ENCODE measurements at regions not wholly inside any gene's neighbourhood (a gene's known extent, or its start where the extent isn't known, plus 50 kb on each side); places are given as distances from the start of the nearest gene placed in this dataset.

DNA sequence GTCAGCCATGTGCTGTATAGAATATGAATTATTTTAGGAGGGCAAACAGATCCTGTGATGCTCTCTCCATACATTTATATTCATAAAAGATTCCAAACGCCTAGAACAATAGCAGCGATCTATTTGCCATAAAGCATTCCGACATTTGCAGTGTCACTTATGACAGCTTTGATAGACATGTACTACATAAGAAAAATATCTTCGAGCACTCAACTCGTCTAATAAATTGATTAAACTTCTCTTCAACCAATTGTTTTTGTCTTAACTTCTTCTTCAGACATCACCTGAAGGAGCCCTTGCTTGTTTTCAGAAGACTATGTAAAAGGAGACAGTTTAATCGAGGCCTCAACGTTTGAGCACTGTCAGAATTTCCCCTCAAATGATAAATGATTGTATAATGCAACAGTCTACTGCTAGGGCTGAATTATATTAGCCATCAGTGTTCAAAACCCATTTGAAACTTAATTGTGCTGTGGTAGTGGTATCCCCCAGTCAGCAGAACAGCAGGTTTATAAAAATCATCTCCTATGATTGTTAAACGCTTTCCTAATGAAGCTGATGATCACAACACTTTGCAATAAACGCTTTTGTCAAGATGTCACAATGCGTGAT, 158.0 kb upstream of the MGMT start:
- no peaks in the 10 kb centered on the region for H3K9me1 ChIP-seq (ENCODE audit: control insufficient read depth, insufficient read depth, low read length)
- no peak overlapping the region for H2AFZ ChIP-seq (ENCODE audit: low read depth, low read length)
- no peaks in the 10 kb centered on the region for H3K36me3 ChIP-seq (ENCODE audit: control insufficient read depth, insufficient read depth, low read length)
- WGBS (ENCODE audit: insufficient coverage, low coverage, missing lambda C conversion rate) = 3% methylated on average over 10 of the region's 10 CpGs
- FAIRE-seq (no peak), ATAC-seq (no peak), DNase-seq (ENCODE audit: extremely low read depth in 1 of 4, low spot score in 3 of 4) (no peak)
- H3K27ac ChIP-seq (ENCODE audit: extremely low read depth, low read depth, low read length) = no peak overlapping the region
- ChIA-PET CTCF (ENCODE audit: low intra/inter-chr PET ratio) (no interaction called here), POLR2A (no interaction called here)
- H3K27me3 ChIP-seq (ENCODE audit: control insufficient read depth in 2 of 2, insufficient read depth in 2 of 2, low read length in 2 of 2) = no peaks in the 10 kb centered on the region; a peak in 1 of 5 replicates
- no peak overlapping the region for H3K4me2 ChIP-seq (ENCODE audit: insufficient read depth, low read length)
- H3K9me3 ChIP-seq (replicated peaks; ENCODE audit: control insufficient read depth, insufficient read depth, low read depth, low read length) = no peaks in the 10 kb centered on the region
- H4K20me1 ChIP-seq (replicated peaks; ENCODE audit: control insufficient read depth, insufficient read depth, low read length) = no peaks in the 10 kb centered on the region
- in situ Hi-C loops (cut with MboI) (no loop called here), intact Hi-C loops (cut with micrococcal nuclease) (no loop called here)
- no TSS peak for BruUV-seq (replicated peaks)
- H3K79me2 ChIP-seq (ENCODE audit: control insufficient read depth, insufficient read depth, low read length) = no peaks in the 10 kb centered on the region
- no peak overlapping the region for H3K9ac ChIP-seq (ENCODE audit: insufficient read depth in 1 of 2, low read depth in 2 of 2, low read length in 2 of 2)
- no peak overlapping the region for H3K4me3 ChIP-seq
- H3K4me1 ChIP-seq (replicated peaks in 1 of 2; ENCODE audit: control insufficient read depth in 2 of 2, insufficient read depth in 2 of 2, low read length in 2 of 2) = no peaks in the 10 kb centered on the region
- TF ChIP-seq, protein P1, sequence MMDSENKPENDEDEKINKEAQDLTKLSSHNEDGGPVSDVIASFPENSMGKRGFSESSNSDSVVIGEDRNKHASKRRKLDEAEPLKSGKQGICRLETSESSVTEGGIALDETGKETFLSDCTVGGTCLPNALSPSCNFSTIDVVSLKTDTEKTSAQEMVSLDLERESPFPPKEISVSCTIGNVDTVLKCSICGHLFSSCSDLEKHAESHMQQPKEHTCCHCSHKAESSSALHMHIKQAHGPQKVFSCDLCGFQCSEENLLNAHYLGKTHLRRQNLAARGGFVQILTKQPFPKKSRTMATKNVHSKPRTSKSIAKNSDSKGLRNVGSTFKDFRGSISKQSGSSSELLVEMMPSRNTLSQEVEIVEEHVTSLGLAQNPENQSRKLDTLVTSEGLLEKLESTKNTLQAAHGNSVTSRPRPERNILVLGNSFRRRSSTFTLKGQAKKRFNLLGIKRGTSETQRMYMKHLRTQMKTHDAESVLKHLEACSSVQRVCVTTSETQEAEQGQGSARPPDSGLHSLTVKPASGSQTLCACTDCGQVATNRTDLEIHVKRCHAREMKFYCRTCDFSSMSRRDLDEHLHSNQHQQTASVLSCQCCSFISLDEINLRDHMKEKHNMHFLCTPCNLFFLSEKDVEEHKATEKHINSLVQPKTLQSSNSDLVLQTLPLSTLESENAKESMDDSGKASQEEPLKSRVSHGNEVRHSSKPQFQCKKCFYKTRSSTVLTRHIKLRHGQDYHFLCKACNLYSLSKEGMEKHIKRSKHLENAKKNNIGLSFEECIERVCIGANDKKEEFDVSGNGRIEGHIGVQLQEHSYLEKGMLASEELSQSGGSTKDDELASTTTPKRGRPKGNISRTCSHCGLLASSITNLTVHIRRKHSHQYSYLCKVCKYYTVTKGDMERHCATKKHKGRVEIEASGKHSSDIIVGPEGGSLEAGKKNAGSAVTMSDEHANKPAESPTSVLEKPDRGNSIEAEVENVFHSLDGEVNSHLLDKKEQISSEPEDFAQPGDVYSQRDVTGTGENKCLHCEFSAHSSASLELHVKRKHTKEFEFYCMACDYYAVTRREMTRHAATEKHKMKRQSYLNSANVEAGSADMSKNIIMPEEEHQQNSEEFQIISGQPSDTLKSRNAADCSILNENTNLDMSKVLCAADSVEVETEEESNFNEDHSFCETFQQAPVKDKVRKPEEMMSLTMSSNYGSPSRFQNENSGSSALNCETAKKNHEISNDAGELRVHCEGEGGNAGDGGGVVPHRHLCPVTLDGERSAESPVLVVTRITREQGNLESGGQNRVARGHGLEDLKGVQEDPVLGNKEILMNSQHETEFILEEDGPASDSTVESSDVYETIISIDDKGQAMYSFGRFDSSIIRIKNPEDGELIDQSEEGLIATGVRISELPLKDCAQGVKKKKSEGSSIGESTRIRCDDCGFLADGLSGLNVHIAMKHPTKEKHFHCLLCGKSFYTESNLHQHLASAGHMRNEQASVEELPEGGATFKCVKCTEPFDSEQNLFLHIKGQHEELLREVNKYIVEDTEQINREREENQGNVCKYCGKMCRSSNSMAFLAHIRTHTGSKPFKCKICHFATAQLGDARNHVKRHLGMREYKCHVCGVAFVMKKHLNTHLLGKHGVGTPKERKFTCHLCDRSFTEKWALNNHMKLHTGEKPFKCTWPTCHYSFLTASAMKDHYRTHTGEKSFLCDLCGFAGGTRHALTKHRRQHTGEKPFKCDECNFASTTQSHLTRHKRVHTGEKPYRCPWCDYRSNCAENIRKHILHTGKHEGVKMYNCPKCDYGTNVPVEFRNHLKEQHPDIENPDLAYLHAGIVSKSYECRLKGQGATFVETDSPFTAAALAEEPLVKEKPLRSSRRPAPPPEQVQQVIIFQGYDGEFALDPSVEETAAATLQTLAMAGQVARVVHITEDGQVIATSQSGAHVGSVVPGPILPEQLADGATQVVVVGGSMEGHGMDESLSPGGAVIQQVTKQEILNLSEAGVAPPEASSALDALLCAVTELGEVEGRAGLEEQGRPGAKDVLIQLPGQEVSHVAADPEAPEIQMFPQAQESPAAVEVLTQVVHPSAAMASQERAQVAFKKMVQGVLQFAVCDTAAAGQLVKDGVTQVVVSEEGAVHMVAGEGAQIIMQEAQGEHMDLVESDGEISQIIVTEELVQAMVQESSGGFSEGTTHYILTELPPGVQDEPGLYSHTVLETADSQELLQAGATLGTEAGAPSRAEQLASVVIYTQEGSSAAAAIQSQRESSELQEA (IDR thresholded peaks at IDR 0.05; ENCODE audit: low read depth) = no peak
- no peak for TF ChIP-seq MXI1 (IDR thresholded peaks at IDR 0.05; ENCODE audit: low read depth, low read length)
- no peak for TF ChIP-seq ZKSCAN8 (CRISPR knock-in tag; IDR thresholded peaks at IDR 0.05)
- TF ChIP-seq TAF15 (IDR thresholded peaks at IDR 0.05; ENCODE audit: low read depth, low read length) = no peak
- no peak for TF ChIP-seq HOXB6 (CRISPR knock-in tag; IDR thresholded peaks at IDR 0.05; ENCODE audit: borderline replicate concordance)
- TF ChIP-seq ZNF75A (CRISPR knock-in tag; IDR thresholded peaks at IDR 0.05) = no peak
- TF ChIP-seq RBM39 (optimal IDR thresholded peaks at IDR 0.05; ENCODE audit: low read depth, low read length) = no peak
- TF ChIP-seq RFX1 (IDR thresholded peaks at IDR 0.05) = no peak
- TF ChIP-seq, protein P2, sequence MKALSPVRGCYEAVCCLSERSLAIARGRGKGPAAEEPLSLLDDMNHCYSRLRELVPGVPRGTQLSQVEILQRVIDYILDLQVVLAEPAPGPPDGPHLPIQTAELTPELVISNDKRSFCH (CRISPR knock-in tag; IDR thresholded peaks at IDR 0.05) = no peak
- TF ChIP-seq, protein P2 (tag; IDR thresholded peaks at IDR 0.05) = no peak
- TF ChIP-seq, protein P3, sequence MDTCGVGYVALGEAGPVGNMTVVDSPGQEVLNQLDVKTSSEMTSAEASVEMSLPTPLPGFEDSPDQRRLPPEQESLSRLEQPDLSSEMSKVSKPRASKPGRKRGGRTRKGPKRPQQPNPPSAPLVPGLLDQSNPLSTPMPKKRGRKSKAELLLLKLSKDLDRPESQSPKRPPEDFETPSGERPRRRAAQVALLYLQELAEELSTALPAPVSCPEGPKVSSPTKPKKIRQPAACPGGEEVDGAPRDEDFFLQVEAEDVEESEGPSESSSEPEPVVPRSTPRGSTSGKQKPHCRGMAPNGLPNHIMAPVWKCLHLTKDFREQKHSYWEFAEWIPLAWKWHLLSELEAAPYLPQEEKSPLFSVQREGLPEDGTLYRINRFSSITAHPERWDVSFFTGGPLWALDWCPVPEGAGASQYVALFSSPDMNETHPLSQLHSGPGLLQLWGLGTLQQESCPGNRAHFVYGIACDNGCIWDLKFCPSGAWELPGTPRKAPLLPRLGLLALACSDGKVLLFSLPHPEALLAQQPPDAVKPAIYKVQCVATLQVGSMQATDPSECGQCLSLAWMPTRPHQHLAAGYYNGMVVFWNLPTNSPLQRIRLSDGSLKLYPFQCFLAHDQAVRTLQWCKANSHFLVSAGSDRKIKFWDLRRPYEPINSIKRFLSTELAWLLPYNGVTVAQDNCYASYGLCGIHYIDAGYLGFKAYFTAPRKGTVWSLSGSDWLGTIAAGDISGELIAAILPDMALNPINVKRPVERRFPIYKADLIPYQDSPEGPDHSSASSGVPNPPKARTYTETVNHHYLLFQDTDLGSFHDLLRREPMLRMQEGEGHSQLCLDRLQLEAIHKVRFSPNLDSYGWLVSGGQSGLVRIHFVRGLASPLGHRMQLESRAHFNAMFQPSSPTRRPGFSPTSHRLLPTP (IDR thresholded peaks at IDR 0.05; ENCODE audit: borderline replicate concordance, extremely low read depth, insufficient read length) = no peak
- no peak for TF ChIP-seq ZNF76 (CRISPR knock-in tag; IDR thresholded peaks at IDR 0.05; ENCODE audit: borderline replicate concordance)

Data from K562 (cell line).